DOHH2 (cell line): ENCODE measurements at regions not wholly inside any gene's neighbourhood (a gene's known extent, or its start where the extent isn't known, plus 50 kb on each side); places are given as distances from the start of the nearest gene placed in this dataset.

Experiments
- H3F3A ChIP-seq: fragments of 200-600 bp; sonication (generic), shearing (Covaris generic); 2 replicates; pipeline ENCODE4 v1.6.0; 2016; ENCODE audit warnings: antibody characterized with exemption, mild to moderate bottlenecking; ENCODE audit not compliant: control insufficient read depth, insufficient read depth
- H3K27ac ChIP-seq: fragments of 200-600 bp; sonication (generic); 2 replicates; pipeline ENCODE4 v1.5.1; 2014; ENCODE audit warnings: low read depth, mild to moderate bottlenecking, low read length, moderate library complexity
- H3K27me3 ChIP-seq: fragments of 200-600 bp; sonication (generic); 2 replicates; pipeline ENCODE4 v1.6.1; 2014; ENCODE audit warnings: mild to moderate bottlenecking, low read length, mixed read lengths; ENCODE audit not compliant: control insufficient read depth
- H3K36me3 ChIP-seq: fragments of 200-600 bp; sonication (generic); 2 replicates; pipeline ENCODE4 v1.6.1; 2014; ENCODE audit warnings: mild to moderate bottlenecking, low read length, moderate library complexity, mixed read lengths; ENCODE audit not compliant: control insufficient read depth
- H3K4me1 ChIP-seq: fragments of 200-600 bp; sonication (generic); 2 replicates; pipeline ENCODE4 v1.6.1; 2014; ENCODE audit warnings: mild to moderate bottlenecking, low read length, mixed read lengths; ENCODE audit not compliant: control insufficient read depth
- H3K4me2 ChIP-seq: fragments of 200-600 bp; sonication (generic); 2 replicates; pipeline ENCODE4 v1.6.0; 2014; ENCODE audit warnings: mild to moderate bottlenecking, low read length, moderate library complexity
- H3K4me3 ChIP-seq: fragments of 200-600 bp; sonication (generic); 2 replicates; pipeline ENCODE4 v1.5.1; 2014; ENCODE audit warnings: mild to moderate bottlenecking, low read length, mixed read lengths
- H3K79me2 ChIP-seq: fragments of 200-600 bp; sonication (generic); 2 replicates; pipeline ENCODE4 v1.6.1; 2014; ENCODE audit warnings: mild to moderate bottlenecking, low read length, mixed read lengths; ENCODE audit not compliant: control insufficient read depth
- H3K9me2 ChIP-seq: fragments of 200-600 bp; sonication (generic); replicated peaks from 2 replicates; pipeline ENCODE4 v1.6.1; 2014; ENCODE audit warnings: mild to moderate bottlenecking, low read length, mixed read lengths; ENCODE audit not compliant: control insufficient read depth
- H3K9me3 ChIP-seq: fragments of 200-600 bp; sonication (generic); 2 replicates; pipeline ENCODE4 v1.6.1; 2014; ENCODE audit warnings: antibody characterized with exemption, low read length, mixed read lengths; ENCODE audit not compliant: control insufficient read depth, insufficient read depth
- H4K20me1 ChIP-seq: fragments of 200-600 bp; sonication (generic); 2 replicates; pipeline ENCODE4 v1.6.0; 2014; ENCODE audit warnings: low read depth, mild to moderate bottlenecking, antibody characterized with exemption, low read length, moderate library complexity; ENCODE audit not compliant: control insufficient read depth, insufficient read depth
- EZH2phosphoT487 ChIP-seq: fragments of 200-600 bp; sonication (generic); IDR thresholded peaks from 2 replicates; pipeline ENCODE4 v1.6.1; 2017; ENCODE audit warnings: borderline replicate concordance, mild to moderate bottlenecking, antibody characterized with exemption, low read length, moderate library complexity, mixed read lengths
- TF ChIP-seq, protein P1 (sequence below): fragments of 200-600 bp; sonication (generic); IDR thresholded peaks from one replicate; pipeline ENCODE4 v1.5.1; 2014; ENCODE audit warnings: antibody characterized with exemption, mild to moderate bottlenecking, low read depth, low read length; ENCODE audit not compliant: poor library complexity, severe bottlenecking

- Histone ChIP-seq H3F3A (no peaks in the 10 kb centered on the region), H3K9me2 (no peaks in the 10 kb centered on the region), H3K36me3 (no peaks in the 10 kb centered on the region), H3K9me3 (no peaks in the 10 kb centered on the region), H3K4me1 (no peaks in the 10 kb centered on the region), H3K79me2 (no peaks in the 10 kb centered on the region), H3K4me3 (no peak overlapping the region), H3K27me3 (no peaks in the 10 kb centered on the region), H3K4me2 (no peak overlapping the region), H3K27ac (no peak overlapping the region), H4K20me1 (no peaks in the 10 kb centered on the region)
- TF ChIP-seq EZH2phosphoT487: no peak
- TF ChIP-seq, protein P1, sequence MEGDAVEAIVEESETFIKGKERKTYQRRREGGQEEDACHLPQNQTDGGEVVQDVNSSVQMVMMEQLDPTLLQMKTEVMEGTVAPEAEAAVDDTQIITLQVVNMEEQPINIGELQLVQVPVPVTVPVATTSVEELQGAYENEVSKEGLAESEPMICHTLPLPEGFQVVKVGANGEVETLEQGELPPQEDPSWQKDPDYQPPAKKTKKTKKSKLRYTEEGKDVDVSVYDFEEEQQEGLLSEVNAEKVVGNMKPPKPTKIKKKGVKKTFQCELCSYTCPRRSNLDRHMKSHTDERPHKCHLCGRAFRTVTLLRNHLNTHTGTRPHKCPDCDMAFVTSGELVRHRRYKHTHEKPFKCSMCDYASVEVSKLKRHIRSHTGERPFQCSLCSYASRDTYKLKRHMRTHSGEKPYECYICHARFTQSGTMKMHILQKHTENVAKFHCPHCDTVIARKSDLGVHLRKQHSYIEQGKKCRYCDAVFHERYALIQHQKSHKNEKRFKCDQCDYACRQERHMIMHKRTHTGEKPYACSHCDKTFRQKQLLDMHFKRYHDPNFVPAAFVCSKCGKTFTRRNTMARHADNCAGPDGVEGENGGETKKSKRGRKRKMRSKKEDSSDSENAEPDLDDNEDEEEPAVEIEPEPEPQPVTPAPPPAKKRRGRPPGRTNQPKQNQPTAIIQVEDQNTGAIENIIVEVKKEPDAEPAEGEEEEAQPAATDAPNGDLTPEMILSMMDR: peak; percentile 14
Observed at GRCh38 chr14:38405851-38406635, 150.2 kb upstream of the CLEC14A start.

DNA sequence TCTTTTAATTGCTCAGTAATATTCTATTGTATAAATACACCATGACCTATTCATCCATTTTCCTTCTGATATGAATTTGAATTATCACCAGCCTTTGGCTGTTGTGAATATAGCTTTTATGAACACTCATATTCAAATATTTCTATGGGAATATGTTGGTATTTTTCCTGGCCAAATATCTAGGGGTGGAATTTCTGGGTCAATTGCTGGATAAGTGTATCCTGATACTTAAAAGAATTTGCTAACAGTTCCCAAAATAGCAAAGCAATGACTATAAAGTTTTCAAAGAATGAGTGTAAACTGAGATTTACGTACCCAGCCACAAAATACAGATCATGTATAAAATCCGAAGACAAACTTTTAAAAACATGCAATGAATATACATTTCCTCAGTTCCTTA, 148.7 kb upstream of the CLEC14A start:
- peaks cover 2% of the 10 kb centered on the region; the same call in 1 of the 2 replicates for H3K27me3 ChIP-seq
- no peaks in the 10 kb centered on the region for H3K9me3 ChIP-seq
- no peaks in the 10 kb centered on the region for H3F3A ChIP-seq
- no peak overlapping the region for H3K4me2 ChIP-seq
- H3K4me1 ChIP-seq: no peaks in the 10 kb centered on the region
- H3K9me2 ChIP-seq: no peaks in the 10 kb centered on the region
- no peaks in the 10 kb centered on the region for H4K20me1 ChIP-seq
- H3K4me3 ChIP-seq: no peak overlapping the region
- no peaks in the 10 kb centered on the region for H3K36me3 ChIP-seq
- no peak overlapping the region for H3K27ac ChIP-seq
- no peaks in the 10 kb centered on the region for H3K79me2 ChIP-seq
- TF ChIP-seq EZH2phosphoT487: no peak
- TF ChIP-seq, protein P1: no peak

- H3K9me3 ChIP-seq: no peaks in the 10 kb centered on the region
- H3K4me1 ChIP-seq: no peaks in the 10 kb centered on the region
- H3K79me2 ChIP-seq: no peaks in the 10 kb centered on the region
- no peaks in the 10 kb centered on the region for H3K9me2 ChIP-seq
- peaks cover 2% of the 10 kb centered on the region; the same call in 1 of the 2 replicates for H3K27me3 ChIP-seq
- H4K20me1 ChIP-seq: no peaks in the 10 kb centered on the region
- no peak overlapping the region for H3K27ac ChIP-seq
- H3F3A ChIP-seq: no peaks in the 10 kb centered on the region
- TF ChIP-seq, protein P1: no peak
- TF ChIP-seq EZH2phosphoT487: no peak
- no peaks in the 10 kb centered on the region for H3K36me3 ChIP-seq
- no peak overlapping the region for H3K4me3 ChIP-seq
- H3K4me2 ChIP-seq: no peak overlapping the region
Observed at GRCh38 chr14:38404100-38404541, 148.2 kb upstream of the CLEC14A start.
